GM12891 (cell line): ENCODE measurements at regions not wholly inside any gene's neighbourhood (a gene's known extent, or its start where the extent isn't known, plus 50 kb on each side); places are given as distances from the start of the nearest gene placed in this dataset.

Experiments used
- DNase-seq: peaks from one replicate; pipeline ENCODE4 v3.0.0; 2011; ENCODE audit warnings: low spot score; ENCODE audit not compliant: insufficient read length
- FAIRE-seq: peaks from 2 replicates; lab custom pipeline; 2011; peaks lifted over from hg19 to GRCh38; lab: Jason Lieb, UNC
- PAX5 ChIP-seq: IDR thresholded peaks from 2 replicates; pipeline ENCODE4 v1.6.1; 2011; ENCODE audit warnings: low read length, moderate library complexity, mild to moderate bottlenecking; ENCODE audit not compliant: insufficient read depth, severe bottlenecking
- POLR2A ChIP-seq: IDR thresholded peaks from 2 replicates; pipeline ENCODE4 v1.6.1; 2011; ENCODE audit warnings: low read depth, low read length, control low read depth
- POLR2AphosphoS5 ChIP-seq: IDR thresholded peaks from 2 replicates; pipeline ENCODE4 v1.6.1; 2011; ENCODE audit warnings: low read depth, low read length, control low read depth
- POU2F2 ChIP-seq: IDR thresholded peaks from 2 replicates; pipeline ENCODE4 v1.6.1; 2011; ENCODE audit warnings: low read depth, mild to moderate bottlenecking, control low read depth, low read length, moderate library complexity
- SPI1 ChIP-seq: IDR thresholded peaks from 2 replicates; pipeline ENCODE4 v1.6.1; 2011; ENCODE audit warnings: low read depth, low read length, control low read depth
- TAF1 ChIP-seq: IDR thresholded peaks from 2 replicates; pipeline ENCODE4 v1.6.1; 2011; ENCODE audit warnings: low read depth, low read length, control low read depth

DNA sequence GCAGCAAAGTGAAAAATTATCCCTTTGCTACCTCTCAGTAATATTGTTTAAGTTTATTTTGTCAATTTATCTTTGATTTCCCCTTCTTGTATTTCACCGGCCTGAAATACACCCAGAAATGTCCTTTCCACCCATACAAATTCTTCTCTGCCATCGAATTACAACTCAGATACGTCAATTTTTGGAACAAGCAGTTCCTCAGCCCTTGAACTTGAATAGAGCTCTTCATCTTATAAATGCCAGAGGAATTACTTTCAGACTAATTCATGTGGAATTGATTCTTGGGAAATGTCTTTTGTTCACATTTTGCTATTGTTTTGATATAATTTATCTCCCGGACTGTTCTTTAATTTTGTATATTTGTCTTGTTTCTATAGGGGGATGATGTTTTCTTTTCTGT lies 1359.3 kb upstream of the MIR17HG start:
- DNase-seq (no peak), FAIRE-seq (no peak)
- no peak for TF ChIP-seq PAX5

DNA sequence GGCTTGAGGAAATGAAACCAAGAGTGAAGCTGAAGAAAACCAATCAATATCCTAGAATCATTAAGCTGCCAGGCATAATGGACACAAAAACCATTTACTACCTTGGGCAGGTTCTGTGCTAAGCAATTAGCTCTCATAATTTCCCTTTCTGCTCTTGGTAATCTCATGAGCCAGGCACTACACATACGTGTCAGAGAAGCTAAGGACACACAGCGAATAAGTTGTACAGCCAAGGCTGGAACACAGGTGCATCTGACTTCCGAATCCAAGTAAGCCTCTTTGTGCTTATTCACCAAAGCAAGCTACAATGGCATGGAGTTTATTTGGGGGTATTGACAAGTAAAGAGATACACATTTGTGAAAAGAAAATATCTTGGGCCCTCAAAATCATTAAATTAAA lies 1343.9 kb upstream of the MIR17HG start:
- DNase-seq (no peak), FAIRE-seq (no peak)
- TF ChIP-seq POLR2A, result no peak
- no peak for TF ChIP-seq PAX5

DNA sequence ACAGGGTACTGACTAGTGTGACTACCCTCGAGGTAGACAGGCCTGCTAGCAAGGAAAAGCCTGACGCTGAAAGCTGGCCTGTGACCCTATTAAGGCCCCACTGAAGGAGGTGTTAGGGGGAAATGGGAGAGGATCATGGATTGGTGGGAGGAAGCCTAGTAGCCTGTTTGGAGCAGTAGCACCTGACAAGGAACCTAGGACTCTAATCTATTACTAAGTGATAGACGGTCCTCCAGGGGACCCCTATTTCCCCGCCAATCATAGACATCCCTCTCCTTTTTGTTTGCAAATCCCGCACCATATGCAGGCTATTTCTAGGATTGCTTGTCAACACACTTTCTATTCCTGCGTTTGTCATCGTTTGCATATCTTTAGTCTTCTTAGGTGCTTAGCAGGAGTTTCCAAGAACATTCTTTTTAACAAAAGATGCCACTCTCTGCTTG lies 1338.8 kb upstream of the MIR17HG start:
- no peak for TF ChIP-seq SPI1
- TF ChIP-seq POLR2A, result no peak
- no peak for TF ChIP-seq TAF1
- TF ChIP-seq POU2F2, result no peak
- DNase-seq, result no peak
- no peak for FAIRE-seq

DNA sequence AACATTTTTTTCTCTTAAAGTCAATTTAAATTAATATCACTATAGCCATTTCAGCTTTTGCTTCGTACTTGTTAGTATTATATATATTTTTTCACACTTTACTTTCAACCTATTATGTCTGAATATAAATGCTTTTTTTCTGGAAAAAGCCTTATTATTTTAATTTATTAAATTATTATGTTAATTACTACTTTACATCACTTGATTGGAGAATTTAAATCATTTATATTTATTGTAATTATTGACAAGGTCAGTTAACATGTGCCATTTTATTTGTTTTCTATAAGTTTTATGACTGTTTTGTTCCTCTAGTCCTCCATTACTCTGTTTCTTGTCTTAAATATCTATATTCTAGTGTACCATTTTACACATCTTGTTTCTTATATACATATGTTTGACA lies 1333.4 kb upstream of the MIR17HG start:
- DNase-seq (no peak), FAIRE-seq (no peak)
- TF ChIP-seq SPI1 (no peak), POLR2AphosphoS5 (no peak), POLR2A (no peak), TAF1 (no peak)

DNA sequence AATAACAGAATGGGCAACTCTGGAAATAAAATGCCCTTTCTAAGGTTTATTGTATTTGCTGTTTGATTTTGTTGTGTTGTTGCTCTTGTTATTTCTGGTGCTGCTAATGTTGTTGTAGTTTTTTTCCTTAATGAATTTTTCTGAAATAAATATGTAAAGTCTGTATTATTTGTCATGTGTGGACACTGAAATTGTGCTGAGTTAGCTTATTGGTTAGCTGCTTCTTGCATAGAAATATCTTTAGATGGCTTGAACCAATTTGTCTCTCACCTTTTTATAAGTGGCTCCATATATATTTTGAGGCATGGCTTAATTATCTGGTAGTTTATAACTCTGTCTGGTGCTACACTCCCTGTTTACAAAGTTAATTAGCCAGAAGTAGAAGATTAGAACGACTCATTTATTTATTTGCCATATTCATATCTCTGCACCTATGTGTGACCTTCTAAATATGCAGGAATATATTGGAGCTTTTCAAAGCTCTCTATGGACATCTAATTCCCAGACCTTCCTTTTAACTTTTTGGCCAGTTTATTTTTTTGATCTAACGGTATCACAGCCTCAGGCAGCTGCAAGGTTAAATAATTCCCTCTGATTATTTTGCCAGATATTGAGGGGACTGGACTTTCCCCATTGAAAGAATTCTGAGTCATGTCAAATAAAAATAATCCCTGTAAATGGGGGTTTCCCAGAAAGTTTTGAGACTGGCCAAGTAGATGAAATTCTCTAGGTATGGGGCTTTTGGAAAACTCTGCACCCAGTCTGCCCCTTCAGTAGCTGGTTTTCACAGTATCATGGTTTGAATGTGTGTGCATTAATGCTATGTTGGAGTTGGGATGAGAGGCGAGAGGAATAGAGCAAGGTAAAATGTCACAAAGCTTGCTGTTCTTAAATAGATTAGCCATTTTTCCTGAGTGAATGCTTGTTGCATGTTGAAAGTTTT lies 1331.7 kb upstream of the MIR17HG start:
- DNase-seq, result no peak
- no peak for TF ChIP-seq POLR2A
- TF ChIP-seq POU2F2, result no peak
- TF ChIP-seq POLR2AphosphoS5, result no peak
- TF ChIP-seq TAF1, result no peak
- FAIRE-seq, result no peak

DNA sequence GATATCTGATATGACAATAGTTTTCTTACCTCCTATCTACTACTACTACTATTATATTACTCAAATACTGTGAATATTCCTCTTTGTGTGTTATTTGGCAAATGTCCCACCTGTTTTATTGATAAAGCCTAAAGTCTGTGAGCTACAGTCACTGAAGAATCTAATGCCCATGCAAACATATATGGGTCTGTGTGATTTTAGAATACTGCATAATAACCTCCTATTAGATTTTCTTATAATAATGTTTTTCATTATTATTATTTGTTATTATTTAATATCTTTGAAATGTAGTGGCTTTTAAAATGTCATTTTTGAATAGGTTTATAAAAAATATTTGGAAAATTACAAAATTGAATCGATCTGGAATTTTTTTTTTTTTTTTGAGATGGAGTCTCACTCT lies 1330.8 kb upstream of the MIR17HG start:
- FAIRE-seq (no peak), DNase-seq (no peak)
- TF ChIP-seq SPI1, result no peak
- no peak for TF ChIP-seq PAX5
- TF ChIP-seq POLR2AphosphoS5, result no peak
- TF ChIP-seq POLR2A, result no peak
- TF ChIP-seq POU2F2, result no peak
- no peak for TF ChIP-seq TAF1

GRCh38 chr13:90020536-90021070 lies 1326.9 kb upstream of the MIR17HG start:
- TF ChIP-seq POLR2A (no peak), PAX5 (no peak), POLR2AphosphoS5 (no peak), SPI1 (no peak), POU2F2 (no peak), TAF1 (no peak)
- no peak for FAIRE-seq

DNA sequence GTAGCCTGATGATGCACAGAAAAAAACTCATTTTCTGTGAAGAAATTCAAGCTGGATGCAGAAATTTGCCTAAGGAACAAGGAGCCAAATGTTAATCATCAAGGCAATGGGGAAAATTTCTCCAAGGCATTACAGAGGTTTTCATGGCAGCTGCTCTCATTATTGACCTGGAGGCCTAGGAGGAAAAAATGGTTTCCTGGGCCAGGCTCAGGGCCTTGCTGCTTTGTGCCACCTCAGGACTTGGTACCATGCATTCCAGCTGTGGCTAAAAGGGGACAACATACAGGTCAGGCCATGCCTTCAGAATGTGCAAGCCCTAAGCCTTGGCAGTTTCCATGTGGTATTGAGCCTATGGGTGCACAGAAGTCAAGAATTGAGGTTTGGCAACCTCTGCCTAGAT lies 1320.1 kb upstream of the MIR17HG start:
- no peak for FAIRE-seq
- TF ChIP-seq PAX5, result no peak
- TF ChIP-seq POLR2AphosphoS5, result no peak
- DNase-seq, result no peak

More at GRCh38 chr13:90020536-90021070, 1326.9 kb upstream of the MIR17HG start:
- no peak for DNase-seq

GRCh38 chr13:90032313-90032712 lies 1315.2 kb upstream of the MIR17HG start:
- FAIRE-seq, result no peak
- DNase-seq, result no peak
- TF ChIP-seq POU2F2 (no peak), SPI1 (no peak), TAF1 (no peak), POLR2A (no peak), POLR2AphosphoS5 (no peak), PAX5 (no peak)

- DNase-seq (no peak), FAIRE-seq (no peak)
- TF ChIP-seq POLR2A (no peak), PAX5 (no peak), POU2F2 (no peak), POLR2AphosphoS5 (no peak), SPI1 (no peak), TAF1 (no peak)
These were observed 1314.5 kb upstream of the MIR17HG start for GRCh38 chr13:90032841-90033493.

DNA sequence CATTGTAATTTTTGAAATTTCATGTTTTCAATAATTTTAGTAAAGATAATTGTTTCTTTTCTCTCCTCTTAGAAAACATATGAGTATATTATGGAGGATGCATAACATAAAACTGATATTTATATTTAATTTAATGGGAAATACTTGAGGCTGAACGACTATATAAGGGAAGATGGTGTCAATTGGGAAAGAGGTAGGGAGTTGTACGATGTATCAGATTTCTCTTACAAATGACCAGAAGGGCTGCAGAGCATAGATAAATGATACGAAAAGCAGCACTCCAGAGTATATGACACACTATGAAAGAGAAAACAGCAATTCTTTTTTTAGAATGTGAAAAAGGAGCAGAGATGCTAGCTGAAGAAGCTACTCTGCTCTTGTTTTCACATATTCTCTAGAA lies 1308.0 kb upstream of the MIR17HG start:
- FAIRE-seq (no peak), DNase-seq (no peak)
- no peak for TF ChIP-seq TAF1
- no peak for TF ChIP-seq SPI1
- TF ChIP-seq POU2F2, result no peak
